ENCODE measurements at regions not wholly inside any gene's neighbourhood (a gene's known extent, or its start where the extent isn't known, plus 50 kb on each side); places are given as distances from the start of the nearest gene placed in this dataset.

GRCh38 chr3:76206346-76206745, 421.0 kb upstream of the ZNF717 start:
- no peak for TF ChIP-seq REST (IDR thresholded peaks at IDR 0.05; ENCODE audit: insufficient read depth in 1 of 2, low read depth in 2 of 2, low read length in 2 of 2)
- no peak for TF ChIP-seq POLR2AphosphoS5 (IDR thresholded peaks at IDR 0.05; ENCODE audit: low read depth, low read length)
